ENCODE measurements at regions not wholly inside any gene's neighbourhood (a gene's known extent, or its start where the extent isn't known, plus 50 kb on each side); places are given as distances from the start of the nearest gene placed in this dataset.

- TF ChIP-seq CTCF (IDR thresholded peaks at IDR 0.05; ENCODE audit: poor library complexity) (no peak), EZH2phosphoT487 (IDR thresholded peaks at IDR 0.05; ENCODE audit: low read depth, severe bottlenecking, unreplicated experiment) (no peak), EZH2 (IDR thresholded peaks at IDR 0.05; ENCODE audit: borderline replicate concordance) (no peak)
Measured at GRCh38 chr17:15169676-15170075, 95.5 kb downstream of the PMP22 start.

Measured in hepatocyte (in vitro differentiated cells).